Fibroblast of skin of left biceps (primary cell): ENCODE measurements at regions not wholly inside any gene's neighbourhood (a gene's known extent, or its start where the extent isn't known, plus 50 kb on each side); places are given as distances from the start of the nearest gene placed in this dataset.

ENCODE experiments used
- DNase-seq, 2 experiments: peaks; one replicate each; pipeline ENCODE4 v3.0.0-alpha.2; 2013; ENCODE audit warnings: low read depth in 2 of 2

DNA sequence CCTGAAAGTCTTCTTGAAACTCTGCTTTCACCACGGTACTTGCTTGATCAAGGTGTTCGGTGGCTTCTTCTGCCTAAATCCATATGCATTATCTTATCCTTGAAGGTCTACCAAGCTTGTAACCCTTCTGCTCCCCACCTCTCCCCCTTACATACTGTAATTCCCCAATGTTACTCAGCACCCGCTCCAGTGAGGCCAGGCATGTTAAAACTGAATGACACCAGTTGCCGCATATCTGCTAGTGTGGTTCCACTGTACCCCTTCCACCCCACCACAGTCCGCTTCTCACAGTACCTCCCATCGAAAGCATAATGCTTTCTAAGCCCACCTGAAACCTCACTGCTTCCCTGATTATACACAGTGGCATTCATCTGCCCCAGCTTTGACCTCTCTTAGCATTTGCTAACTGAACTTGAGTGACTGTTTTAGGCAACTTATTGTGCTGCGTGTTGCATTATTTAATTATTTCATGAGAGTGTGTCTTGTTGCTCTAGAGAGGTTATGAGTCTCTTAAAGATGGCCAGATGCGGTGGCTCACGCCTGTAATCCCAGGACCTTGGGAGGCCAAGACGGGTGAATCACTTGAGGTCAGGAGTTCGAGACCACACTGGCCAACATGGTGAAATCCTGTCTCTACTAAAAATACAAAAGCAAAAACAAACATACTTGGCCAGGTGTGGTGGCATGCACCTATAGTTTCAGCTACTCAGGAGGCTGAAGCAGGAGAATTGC is 87.6 kb upstream of the MBNL2 start:
- no peak for DNase-seq

DNA sequence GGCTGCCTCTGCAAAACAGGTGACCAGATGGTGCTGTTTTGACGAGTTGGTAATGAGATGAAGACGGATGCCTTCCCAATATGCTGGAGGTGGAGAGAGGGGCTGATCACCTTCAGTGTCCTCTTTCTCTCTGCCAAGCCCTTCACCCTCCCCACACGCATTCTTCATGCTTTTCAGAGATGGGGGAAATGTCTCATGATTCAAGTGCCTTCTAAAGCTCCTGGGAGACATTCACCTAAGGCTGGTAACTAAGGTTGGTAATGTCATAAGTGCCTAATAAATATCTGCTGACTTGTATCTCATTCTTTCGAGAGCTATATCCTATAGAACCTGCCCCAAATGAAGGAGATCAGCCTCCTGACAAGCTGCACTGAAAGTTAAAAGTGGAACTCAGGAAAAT is 86.2 kb upstream of the MBNL2 start:
- no peak for DNase-seq

DNA sequence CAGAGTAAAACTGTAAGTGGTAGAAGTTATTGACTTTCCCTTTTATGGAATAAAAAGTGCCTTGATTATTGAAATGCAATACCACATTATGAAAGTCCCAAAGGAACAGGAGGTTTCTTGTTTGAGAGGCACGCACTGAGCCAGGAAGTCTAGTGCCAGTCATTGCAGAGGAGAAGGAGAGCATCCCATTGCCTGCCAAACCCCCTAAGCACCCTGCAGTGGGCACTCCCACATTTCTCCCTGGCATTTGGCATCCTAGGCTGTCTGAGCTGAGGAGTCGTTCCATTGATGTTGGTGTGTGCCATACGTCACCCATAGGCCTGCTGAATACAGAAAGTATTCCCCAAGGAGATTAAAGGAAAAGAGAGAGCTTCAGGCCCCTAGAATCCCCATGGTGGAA is 85.7 kb upstream of the MBNL2 start:
- no peak for DNase-seq

DNA sequence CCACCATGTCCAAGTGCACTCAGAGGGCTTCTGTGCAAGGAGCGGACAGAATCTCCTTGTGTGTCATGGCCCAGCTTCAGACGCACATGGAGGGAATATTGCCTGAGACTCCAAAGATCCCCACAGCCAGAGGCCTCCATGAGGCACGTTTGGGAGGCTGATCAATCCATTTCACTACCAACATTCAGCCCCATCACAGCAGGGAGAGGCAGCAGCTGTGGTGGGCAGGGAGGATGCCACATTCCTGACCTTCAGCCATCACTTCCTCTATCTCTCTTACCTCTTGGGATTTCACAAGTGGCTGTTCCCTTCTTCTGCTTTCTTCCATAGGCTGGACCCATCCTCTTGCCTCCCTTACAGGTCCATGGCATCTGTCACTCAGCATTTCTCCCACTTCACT is 82.4 kb upstream of the MBNL2 start:
- no peak for DNase-seq

DNA sequence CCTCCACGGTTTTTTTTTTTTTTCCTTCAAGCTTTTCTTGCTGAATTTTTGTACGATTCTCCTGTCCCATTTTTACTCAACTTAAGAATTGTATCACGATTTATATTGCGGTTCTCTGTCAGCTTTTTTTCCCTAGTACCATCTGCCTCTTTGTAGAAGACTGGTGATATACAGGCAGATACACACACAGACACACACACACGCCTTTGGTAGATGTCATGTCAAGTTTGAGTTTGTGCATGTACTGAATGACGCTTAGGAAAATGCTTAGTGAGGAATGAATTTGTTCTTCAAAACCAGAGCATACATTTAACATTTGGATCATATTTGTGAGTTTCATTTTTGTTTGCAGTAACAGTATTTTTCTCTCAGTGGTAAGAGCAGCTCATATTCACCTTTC is 82.0 kb upstream of the MBNL2 start:
- DNase-seq: no peak

DNA sequence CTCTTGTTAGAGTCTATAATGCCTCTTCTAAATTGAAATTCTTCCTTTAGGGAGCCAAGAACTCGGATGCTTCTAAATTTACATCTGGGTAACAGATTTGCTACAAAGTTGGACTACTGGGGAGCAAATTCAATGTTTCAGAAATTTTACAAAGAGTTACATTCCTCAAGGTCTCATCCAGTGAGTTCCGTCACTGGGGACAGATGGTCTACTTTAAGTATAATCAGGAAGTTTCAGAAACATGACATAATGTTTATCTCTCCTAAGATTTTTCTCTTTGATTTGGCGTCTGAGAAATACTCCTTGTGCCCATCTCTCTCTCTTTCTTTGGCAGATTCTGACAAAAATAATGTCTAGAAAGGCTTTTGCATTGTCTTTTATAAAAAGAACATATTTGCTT is 81.5 kb upstream of the MBNL2 start:
- DNase-seq: no peak

DNA sequence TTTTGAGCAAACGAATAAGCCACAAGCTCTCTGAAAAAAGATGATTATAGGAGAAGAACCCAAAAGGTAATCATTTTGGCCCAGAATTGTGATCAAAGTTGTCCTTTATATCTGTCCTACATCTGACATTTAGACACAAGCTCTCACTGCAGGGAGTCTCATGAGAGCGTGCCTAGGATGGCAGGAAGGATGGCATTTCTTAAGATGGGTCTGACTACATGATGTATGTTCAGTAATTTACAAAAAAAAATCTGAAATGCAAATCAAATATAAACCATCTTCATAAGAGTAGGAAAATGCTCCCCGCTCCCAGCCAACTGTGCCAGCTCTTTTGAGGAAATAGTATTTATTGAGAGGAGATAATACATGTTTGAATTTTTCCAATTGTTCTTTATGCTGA is 81.0 kb upstream of the MBNL2 start:
- DNase-seq: no peak

DNA sequence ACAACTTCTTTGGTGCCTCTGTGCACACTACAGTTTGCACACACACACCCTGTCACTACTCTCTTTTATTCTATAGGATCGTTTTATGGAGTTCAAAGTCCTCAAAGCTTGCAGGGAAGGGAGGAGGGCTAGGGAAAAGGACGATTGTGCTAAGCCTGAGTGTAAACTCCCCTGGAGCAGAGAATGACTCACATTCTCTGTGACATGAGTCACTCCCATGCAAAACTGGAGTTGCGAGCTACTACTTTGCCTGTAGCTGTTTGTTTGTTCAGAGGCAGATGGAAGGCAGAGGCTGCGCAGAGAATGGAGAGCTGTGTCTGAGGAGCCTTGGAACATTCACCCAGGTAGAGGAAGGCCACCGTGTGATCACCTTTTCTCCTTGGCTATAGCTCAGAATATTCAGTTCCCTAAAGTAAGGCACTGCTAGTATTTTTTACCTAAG is 80.5 kb upstream of the MBNL2 start:
- DNase-seq: peak in 1 of 2 experiments; percentile 54

DNA sequence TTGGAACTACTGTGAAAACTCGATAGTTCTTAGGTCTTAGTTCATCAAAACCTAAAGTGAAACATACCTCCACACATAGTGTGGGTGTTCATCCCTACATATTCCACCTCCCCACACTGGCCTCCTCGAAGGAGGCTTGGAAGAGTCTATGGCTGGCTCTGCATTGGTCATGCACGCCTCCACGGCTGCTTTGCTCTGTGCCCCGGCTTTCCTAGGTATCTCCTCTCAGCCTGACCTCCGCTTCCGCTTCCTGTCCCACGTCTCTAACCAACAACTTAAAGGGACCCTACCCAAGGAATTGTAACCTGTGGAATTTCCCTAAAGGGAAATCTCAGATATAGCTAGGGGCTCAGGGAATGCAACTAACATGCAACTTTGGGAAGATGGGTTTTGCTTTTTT is 79.7 kb upstream of the MBNL2 start:
- DNase-seq: no peak

DNA sequence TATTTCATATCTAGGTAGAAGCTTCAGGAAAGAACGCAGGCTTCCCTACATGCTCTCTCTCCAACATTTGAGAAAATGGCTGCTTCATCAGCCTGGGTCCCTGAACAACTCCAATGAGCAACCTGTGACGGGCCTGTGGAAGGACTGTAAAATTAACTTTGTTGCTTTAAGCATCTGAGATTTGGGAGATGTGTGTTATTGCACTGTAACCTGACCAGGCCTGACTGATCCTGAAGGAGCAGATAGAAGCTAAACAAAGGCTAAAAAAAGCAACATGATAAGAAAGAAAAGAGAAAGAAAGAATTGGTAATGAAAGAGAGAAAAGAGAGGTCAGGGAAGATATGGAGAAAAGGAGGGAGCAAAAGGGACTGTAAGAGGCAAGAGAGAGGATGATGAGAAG is 77.1 kb upstream of the MBNL2 start:
- DNase-seq: no peak

DNA sequence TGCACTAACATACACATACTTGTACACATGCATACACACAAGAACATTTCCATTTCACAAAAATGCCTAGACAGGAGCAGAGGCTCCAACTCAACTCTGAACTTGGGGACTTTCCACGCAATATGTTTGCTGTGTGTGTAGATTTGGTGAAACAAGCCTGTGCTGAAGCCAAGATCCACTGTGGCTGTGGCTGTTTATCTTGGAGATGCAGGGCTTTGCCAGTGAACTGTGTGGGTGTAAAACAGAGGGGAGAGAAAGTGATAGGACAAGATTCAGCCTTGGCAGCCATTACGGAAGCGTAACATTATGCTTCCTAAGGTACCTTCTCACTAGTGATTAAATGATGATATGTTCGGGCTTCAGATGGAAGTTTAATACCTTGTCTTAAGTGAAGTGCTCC is 73.2 kb upstream of the MBNL2 start:
- no peak for DNase-seq

DNA sequence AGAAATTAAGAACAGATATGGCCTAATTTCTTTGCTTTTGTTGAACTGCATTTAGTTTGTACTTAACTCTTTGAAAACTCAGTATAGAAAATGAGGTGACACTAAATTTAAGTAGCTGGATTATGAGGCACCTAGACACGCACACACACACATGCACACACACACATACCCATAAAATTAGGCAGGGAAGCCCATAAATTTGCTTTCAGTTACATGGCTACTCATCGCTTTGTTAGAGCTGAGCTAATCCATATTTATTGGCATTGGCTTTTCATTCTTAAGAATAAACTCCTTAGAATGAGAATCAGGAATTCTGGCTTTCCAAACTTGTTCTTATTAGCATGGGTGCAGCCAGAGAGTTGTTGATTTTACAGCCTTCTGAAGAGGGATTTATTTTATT is 61.7 kb upstream of the MBNL2 start:
- no peak for DNase-seq

DNA sequence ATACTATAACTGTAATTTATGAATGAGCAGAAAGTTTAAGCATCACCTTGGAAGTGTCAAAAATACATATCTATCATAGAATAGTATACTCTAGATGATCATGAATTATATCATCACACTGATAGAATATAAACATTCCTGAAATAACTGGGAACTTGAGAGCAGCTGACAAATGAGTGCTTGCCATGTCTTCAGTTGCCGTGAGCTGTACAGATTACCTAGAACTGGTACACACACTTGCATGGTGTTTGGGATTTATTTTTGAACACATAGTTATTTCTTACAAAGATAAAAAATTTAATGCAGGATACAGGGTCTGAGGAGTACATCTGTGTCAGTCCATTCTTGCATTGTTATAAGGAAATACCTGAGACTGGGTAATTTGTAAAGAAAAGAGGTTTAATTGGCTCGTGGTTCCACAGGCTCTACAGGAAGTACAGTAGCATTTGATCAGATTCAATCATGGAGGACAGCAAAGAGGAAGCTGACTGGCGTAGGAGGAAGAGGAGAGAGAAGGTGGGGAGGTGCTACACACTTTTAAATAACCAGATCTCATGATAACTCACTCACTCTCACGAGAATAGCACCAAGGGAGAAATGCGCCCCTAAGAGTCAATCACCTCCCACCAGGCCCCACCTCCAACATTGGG is 60.4 kb upstream of the MBNL2 start:
- DNase-seq: no peak

DNA sequence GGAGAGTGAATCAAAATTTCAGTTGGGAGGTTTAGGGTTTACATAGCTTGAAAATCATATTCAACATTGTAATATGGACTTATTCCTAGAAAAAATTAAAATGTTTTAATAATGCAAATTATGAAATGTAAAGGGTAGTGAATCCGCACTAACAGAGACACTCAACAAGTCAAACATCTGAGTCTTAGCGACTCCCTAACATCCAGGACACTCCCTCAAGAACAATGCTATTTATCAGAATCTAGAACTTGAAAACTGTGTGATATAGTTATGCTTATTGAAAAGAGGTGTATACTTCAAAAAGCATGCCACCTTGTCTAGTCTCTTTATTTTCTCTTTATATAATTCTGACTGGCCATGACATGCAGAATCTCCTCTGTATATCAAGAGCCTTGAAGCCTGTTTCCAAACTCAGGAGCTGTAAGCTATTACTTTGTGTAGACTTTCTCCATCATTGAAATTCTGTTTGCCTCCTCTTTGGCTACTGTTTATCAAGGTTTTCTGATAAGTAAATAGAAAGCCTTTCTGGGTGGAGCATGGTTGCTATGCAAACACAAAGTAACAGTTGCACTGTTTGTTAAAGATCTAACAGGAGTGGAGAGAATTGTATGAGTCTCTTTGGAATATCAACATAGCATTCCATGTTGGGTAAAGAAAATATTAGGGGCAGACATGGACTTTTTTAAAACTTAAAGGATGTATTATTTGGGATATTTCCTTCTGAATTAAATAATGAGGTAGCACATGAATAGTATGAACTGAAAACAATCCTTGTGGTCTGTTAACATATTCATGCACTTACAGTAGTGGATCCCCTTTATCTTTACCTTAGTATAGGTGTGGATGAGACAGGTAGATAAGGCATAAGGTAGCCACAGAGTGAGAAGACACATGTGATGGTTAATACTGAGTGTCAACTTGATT is 56.4 kb upstream of the MBNL2 start:
- DNase-seq: no peak

DNA sequence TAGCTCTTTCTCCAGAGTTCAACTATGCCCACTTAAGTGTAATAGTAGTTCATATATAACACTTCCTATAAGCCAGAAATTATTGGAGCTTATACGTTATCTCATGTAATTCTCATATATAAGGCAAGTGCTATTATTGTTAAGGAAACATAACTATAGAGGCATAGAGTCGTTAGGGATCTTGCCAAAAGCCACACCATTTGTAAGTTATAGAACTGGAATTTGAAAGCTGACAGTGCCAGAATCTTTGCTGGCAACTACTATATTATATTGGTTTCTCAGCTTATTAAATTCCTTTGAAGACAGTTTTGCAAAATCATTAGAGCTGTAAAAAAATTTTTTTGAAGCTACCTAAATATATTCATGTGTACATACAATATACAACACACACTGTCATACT is 51.0 kb upstream of the MBNL2 start:
- DNase-seq: no peak
